GM19043 (cell line): ENCODE measurements at regions not wholly inside any gene's neighbourhood (a gene's known extent, or its start where the extent isn't known, plus 50 kb on each side); places are given as distances from the start of the nearest gene placed in this dataset.
"Not testable (repeated sequence)": the region's sequence is repeated elsewhere in the genome, so short reads cannot be mapped to it uniquely, and the experiment has no call there.

Experiments used
- ATAC-seq: cut with Tn5 transposase; IDR thresholded peaks from one replicate; pipeline ENCODE4 v1.9.1; 2021; ENCODE audit warnings: low read depth; ENCODE audit not compliant: unreplicated experiment

- no peak for ATAC-seq
Measured at GRCh38 chr6:115137910-115138309, 795.1 kb upstream of the HS3ST5 start.

GRCh38 chr6:115133790-115134189 lies 791.0 kb upstream of the HS3ST5 start:
- no peak for ATAC-seq

GRCh38 chr6:115131709-115132490 lies 789.1 kb upstream of the HS3ST5 start:
- ATAC-seq: no peak

- not testable (repeated sequence) for ATAC-seq
Measured at GRCh38 chr6:115121513-115121912, 778.7 kb upstream of the HS3ST5 start.

GRCh38 chr6:115120391-115120790 lies 777.6 kb upstream of the HS3ST5 start:
- ATAC-seq: no peak

GRCh38 chr6:115091461-115091860 lies 748.6 kb upstream of the HS3ST5 start:
- ATAC-seq: no peak

GRCh38 chr6:115078555-115078954 lies 735.7 kb upstream of the HS3ST5 start:
- ATAC-seq: no peak

- ATAC-seq: no peak
Measured at GRCh38 chr6:115071962-115072361, 729.1 kb upstream of the HS3ST5 start.

GRCh38 chr6:115067690-115068447 lies 725.0 kb upstream of the HS3ST5 start:
- no peak for ATAC-seq

GRCh38 chr6:115064680-115065079 lies 721.9 kb upstream of the HS3ST5 start:
- ATAC-seq: no peak

- ATAC-seq: no peak
Measured at GRCh38 chr6:115060581-115060980, 717.8 kb upstream of the HS3ST5 start.

GRCh38 chr6:115058414-115059211 lies 715.8 kb upstream of the HS3ST5 start:
- ATAC-seq: peak; percentile 75

GRCh38 chr6:115055579-115055978 lies 712.8 kb upstream of the HS3ST5 start:
- ATAC-seq: no peak

GRCh38 chr6:115054242-115054641 lies 711.4 kb upstream of the HS3ST5 start:
- not testable (repeated sequence) for ATAC-seq

GRCh38 chr6:115053169-115053860 lies 710.5 kb upstream of the HS3ST5 start:
- ATAC-seq: no peak

- ATAC-seq: no peak
Measured at GRCh38 chr6:115016593-115016992, 673.8 kb upstream of the HS3ST5 start.

GRCh38 chr6:115004982-115005381 lies 662.2 kb upstream of the HS3ST5 start:
- no peak for ATAC-seq

GRCh38 chr6:115004204-115004603 lies 661.4 kb upstream of the HS3ST5 start:
- ATAC-seq: no peak

GRCh38 chr6:115001731-115002350 lies 659.0 kb upstream of the HS3ST5 start:
- ATAC-seq: no peak

- ATAC-seq: no peak
Measured at GRCh38 chr6:115000736-115001135, 657.9 kb upstream of the HS3ST5 start.
